WTC11 (cell line): ENCODE measurements at regions not wholly inside any gene's neighbourhood (a gene's known extent, or its start where the extent isn't known, plus 50 kb on each side); places are given as distances from the start of the nearest gene placed in this dataset.
A peak's percentile ranks its signal among the peaks of the same experiment; 100 is the strongest.

Experiments
- ATAC-seq: fragments of 200-7000 bp; cut with Tn5 transposase; 2 replicates; pipeline ENCODE4 v1.10.0; 2021; ENCODE audit warnings: mild to moderate bottlenecking, moderate library complexity
- CTCF ChIA-PET: fragments of 300-600 bp; sonication (Branson Sonifier 250); formaldehyde crosslinking; loops from one replicate; lab custom pipeline; 2021; ENCODE audit warnings: antibody characterized with exemption; lab: Charles Lee
- POLR2A ChIA-PET: fragments of 350-600 bp; sonication (Branson Sonifier 250); formaldehyde crosslinking; loops from one replicate; lab custom pipeline; 2021; ENCODE audit warnings: antibody characterized with exemption; lab: Charles Lee
- DNase-seq: peaks from one replicate; pipeline ENCODE4 v3.0.0; 2021; ENCODE audit warnings: low spot score
- H3K27ac Mint-ChIP-seq: 2 replicates; pipeline ENCODE4 v1.8.0; 2021; ENCODE audit warnings: mixed read lengths
- H3K27me3 Mint-ChIP-seq: 2 replicates; pipeline ENCODE4 v1.8.0; 2021; ENCODE audit warnings: low read depth, mild to moderate bottlenecking, moderate library complexity, mixed read lengths
- H3K36me3 Mint-ChIP-seq: 2 replicates; pipeline ENCODE4 v1.8.0; 2021; ENCODE audit warnings: mixed read lengths
- H3K4me1 Mint-ChIP-seq: 2 replicates; pipeline ENCODE4 v1.8.0; 2022; ENCODE audit warnings: mixed read lengths
- H3K4me3 Mint-ChIP-seq: 2 replicates; pipeline ENCODE4 v1.8.0; 2021; ENCODE audit warnings: mild to moderate bottlenecking, moderate library complexity, mixed read lengths
- H3K9me3 Mint-ChIP-seq: 2 replicates; pipeline ENCODE4 v1.8.0; 2021; ENCODE audit warnings: mixed read lengths
- ATF2 ChIP-seq: sonication (generic); formaldehyde crosslinking; IDR thresholded peaks from 2 replicates; pipeline ENCODE4 v1.8.1; 2022; ENCODE audit warnings: low read depth, missing genetic modification reagents, borderline replicate concordance
- E2F4 ChIP-seq: sonication (generic); formaldehyde crosslinking; IDR thresholded peaks from 2 replicates; pipeline ENCODE4 v1.8.1; 2022; ENCODE audit warnings: low read depth, mild to moderate bottlenecking, moderate library complexity, missing genetic modification reagents, borderline replicate concordance
- E2F5 ChIP-seq: sonication (generic); formaldehyde crosslinking; IDR thresholded peaks from 2 replicates; pipeline ENCODE4 v1.8.1; 2022; ENCODE audit warnings: mild to moderate bottlenecking, moderate library complexity, missing genetic modification reagents
- GTF2I ChIP-seq: fragments of 250-450 bp; sonication (Bioruptor Pico); conservative IDR thresholded peaks from 2 replicates; pipeline ENCODE4 v1.4.0; 2021; ENCODE audit warnings: mild to moderate bottlenecking
- MXD4 ChIP-seq: fragments of 250-450 bp; sonication (Bioruptor Pico); IDR thresholded peaks from 2 replicates; pipeline ENCODE4 v1.8.0; 2021; ENCODE audit warnings: mild to moderate bottlenecking, moderate library complexity, borderline replicate concordance
- PREB ChIP-seq: sonication (generic); formaldehyde crosslinking; IDR thresholded peaks from 2 replicates; pipeline ENCODE4 v1.8.1; 2022; ENCODE audit warnings: mild to moderate bottlenecking, missing genetic modification reagents, moderate library complexity, borderline replicate concordance
- RORB ChIP-seq: fragments of 250-450 bp; sonication (Bioruptor Pico); IDR thresholded peaks from 2 replicates; pipeline ENCODE4 v1.9.0; 2021; ENCODE audit warnings: mild to moderate bottlenecking
- TCF7 ChIP-seq: sonication (generic); formaldehyde crosslinking; IDR thresholded peaks from 2 replicates; pipeline ENCODE4 v1.8.0; 2022; ENCODE audit warnings: mild to moderate bottlenecking, low read depth, missing genetic modification reagents, moderate library complexity
- ZNF263 ChIP-seq: sonication (generic); formaldehyde crosslinking; IDR thresholded peaks from 2 replicates; pipeline ENCODE4 v1.8.1; 2022; ENCODE audit warnings: low read depth, mild to moderate bottlenecking, moderate library complexity, missing genetic modification reagents
- ZNF416 ChIP-seq: fragments of 250-450 bp; sonication (Bioruptor Pico); IDR thresholded peaks from 2 replicates; pipeline ENCODE4 v1.9.0; 2021; ENCODE audit warnings: mild to moderate bottlenecking, inconsistent platforms
- ZNF423 ChIP-seq: fragments of 250-450 bp; sonication (Bioruptor Pico); IDR thresholded peaks from 2 replicates; pipeline ENCODE4 v2.1.2; 2022; ENCODE audit warnings: mild to moderate bottlenecking, moderate library complexity
- ZNF425 ChIP-seq: fragments of 250-450 bp; sonication (Bioruptor Pico); conservative IDR thresholded peaks from 2 replicates; pipeline ENCODE4 v1.9.0; 2021; ENCODE audit warnings: mild to moderate bottlenecking
- ZNF671 ChIP-seq: fragments of 250-450 bp; sonication (Bioruptor Pico); IDR thresholded peaks from 2 replicates; pipeline ENCODE4 v1.8.0; 2021; ENCODE audit warnings: mild to moderate bottlenecking

- Mint-ChIP-seq H3K4me3 (no peak overlapping the region), H3K27ac (no peak overlapping the region), H3K9me3 (no peaks in the 10 kb centered on the region), H3K36me3 (no peaks in the 10 kb centered on the region), H3K27me3 (no peaks in the 10 kb centered on the region), H3K4me1 (peaks cover 7% of the 10 kb centered on the region; the same call in 1 of the 2 replicates)
- no peak for ATAC-seq
- no peak for DNase-seq
- ChIA-PET POLR2A (no interaction called here), CTCF (no interaction called here)
- TF ChIP-seq E2F4 (CRISPR knock-in tag) (no peak), ZNF416 (CRISPR knock-in tag) (no peak)
Observed at GRCh38 chr3:167115331-167115934, 264.7 kb downstream of the ZBBX start.

- POLR2A ChIA-PET = no interaction called here
Observed at GRCh38 chr3:167114619-167115018, 265.5 kb downstream of the ZBBX start.

More at GRCh38 chr3:167114619-167115018, 265.5 kb downstream of the ZBBX start:
- Mint-ChIP-seq H3K27me3 (no peaks in the 10 kb centered on the region), H3K36me3 (no peaks in the 10 kb centered on the region), H3K4me1 (peaks cover 15% of the 10 kb centered on the region), H3K27ac (no peak overlapping the region), H3K4me3 (no peak overlapping the region), H3K9me3 (no peaks in the 10 kb centered on the region)
- CTCF ChIA-PET = no interaction called here
- peak; percentile 17 for DNase-seq
- ATAC-seq = peak; percentile 38
- TF ChIP-seq ZNF425 (CRISPR knock-in tag) (no peak), TCF7 (no peak), E2F5 (CRISPR knock-in tag) (no peak), ZNF263 (CRISPR knock-in tag) (no peak), RORB (CRISPR knock-in tag) (no peak), ZNF671 (CRISPR knock-in tag) (no peak), ZNF423 (CRISPR knock-in tag) (no peak), ATF2 (no peak), MXD4 (CRISPR knock-in tag) (no peak), GTF2I (no peak), PREB (CRISPR knock-in tag) (no peak)
